ENCODE measurements at regions not wholly inside any gene's neighbourhood (a gene's known extent, or its start where the extent isn't known, plus 50 kb on each side); places are given as distances from the start of the nearest gene placed in this dataset.
A peak's percentile ranks its signal among the peaks of the same experiment; 100 is the strongest.
"Not testable (repeated sequence)": the region's sequence is repeated elsewhere in the genome, so short reads cannot be mapped to it uniquely, and the experiment has no call there.

- DNase-seq, result no peak
Observed at GRCh38 chr17:70527364-70527888, 358.1 kb downstream of the KCNJ2 start.

GRCh38 chr17:70533427-70533826, 364.1 kb downstream of the KCNJ2 start:
- DNase-seq, result no peak

GRCh38 chr17:70535986-70536385, 366.7 kb downstream of the KCNJ2 start:
- DNase-seq, result peak; percentile 32

- no peak for DNase-seq
Observed at GRCh38 chr17:70539132-70539924, 370.0 kb downstream of the KCNJ2 start.

- DNase-seq, result no peak
Observed at GRCh38 chr17:70542876-70543275, 373.5 kb downstream of the KCNJ2 start.

- DNase-seq, result no peak
Observed at GRCh38 chr17:70544317-70544716, 375.0 kb downstream of the KCNJ2 start.

- DNase-seq, result peak; percentile 39
Observed at GRCh38 chr17:70552230-70552981, 383.1 kb downstream of the KCNJ2 start.

- DNase-seq, result no peak
Observed at GRCh38 chr17:70552982-70553334, 383.6 kb downstream of the KCNJ2 start.

GRCh38 chr17:70555723-70556122, 386.4 kb downstream of the KCNJ2 start:
- no peak for DNase-seq

- no peak for DNase-seq
Observed at GRCh38 chr17:70558821-70559220, 389.5 kb downstream of the KCNJ2 start.

- no peak for DNase-seq
Observed at GRCh38 chr17:70560471-70560870, 391.1 kb downstream of the KCNJ2 start.

- DNase-seq, result no peak
Observed at GRCh38 chr17:70562137-70562536, 392.8 kb downstream of the KCNJ2 start.

GRCh38 chr17:70563281-70563820, 394.0 kb downstream of the KCNJ2 start:
- peak; percentile 9 for DNase-seq

- DNase-seq, result peak; percentile 16
Observed at GRCh38 chr17:70564006-70564620, 394.8 kb downstream of the KCNJ2 start.

GRCh38 chr17:70569128-70569527, 399.8 kb downstream of the KCNJ2 start:
- DNase-seq, result no peak

- DNase-seq, result no peak
Observed at GRCh38 chr17:70577456-70577855, 408.1 kb downstream of the KCNJ2 start.

- DNase-seq, result no peak
Observed at GRCh38 chr17:70581459-70581858, 412.1 kb downstream of the KCNJ2 start.

- DNase-seq, result no peak
Observed at GRCh38 chr17:70582777-70583176, 413.4 kb downstream of the KCNJ2 start.

GRCh38 chr17:70584255-70584654, 414.9 kb downstream of the KCNJ2 start:
- no peak for DNase-seq

GRCh38 chr17:70588003-70588402, 418.7 kb downstream of the KCNJ2 start:
- no peak for DNase-seq

GRCh38 chr17:70597774-70598173, 428.4 kb downstream of the KCNJ2 start:
- DNase-seq, result no peak

- DNase-seq, result no peak
Observed at GRCh38 chr17:70599198-70599597, 429.9 kb downstream of the KCNJ2 start.

GRCh38 chr17:70599945-70600344, 430.6 kb downstream of the KCNJ2 start:
- not testable (repeated sequence) for DNase-seq
